SH-SY5Y (cell line): ENCODE measurements at regions not wholly inside any gene's neighbourhood (a gene's known extent, or its start where the extent isn't known, plus 50 kb on each side); places are given as distances from the start of the nearest gene placed in this dataset.

Experiments used
- GATA2 ChIP-seq: IDR thresholded peaks from 2 replicates; pipeline ENCODE4 v1.6.1; 2011; ENCODE audit warnings: mild to moderate bottlenecking, low read depth, low read length
- GATA3 ChIP-seq: IDR thresholded peaks from 2 replicates; pipeline ENCODE4 v1.6.1; 2011; ENCODE audit warnings: low read depth, mild to moderate bottlenecking, low read length, moderate library complexity

GRCh38 chr6:12446394-12446793 lies 156.2 kb downstream of the EDN1 start:
- no peak for TF ChIP-seq GATA3
- TF ChIP-seq GATA2, result no peak
